Nephron progenitor cell (in vitro differentiated cells): ENCODE measurements at regions not wholly inside any gene's neighbourhood (a gene's known extent, or its start where the extent isn't known, plus 50 kb on each side); places are given as distances from the start of the nearest gene placed in this dataset.

Source experiments
- DNase-seq: peaks from one replicate; pipeline ENCODE4 v3.0.0; 2021
- H3K27ac Mint-ChIP-seq: 2 replicates; pipeline ENCODE4 v1.8.0; 2021; ENCODE audit warnings: mild to moderate bottlenecking, moderate library complexity, mixed read lengths
- H3K27me3 Mint-ChIP-seq: 2 replicates; pipeline ENCODE4 v1.8.0; 2021; ENCODE audit warnings: mild to moderate bottlenecking, low read depth, mixed read lengths; ENCODE audit not compliant: poor library complexity
- H3K36me3 Mint-ChIP-seq: 2 replicates; pipeline ENCODE4 v1.8.0; 2021; ENCODE audit warnings: low read depth, mixed read lengths
- H3K4me1 Mint-ChIP-seq: 2 replicates; pipeline ENCODE4 v1.8.0; 2021; ENCODE audit warnings: mixed read lengths
- H3K4me3 Mint-ChIP-seq: 2 replicates; pipeline ENCODE4 v1.8.0; 2021; ENCODE audit warnings: mild to moderate bottlenecking, moderate library complexity, mixed read lengths
- H3K9me3 Mint-ChIP-seq: 2 replicates; pipeline ENCODE4 v1.8.0; 2021; ENCODE audit warnings: mild to moderate bottlenecking, moderate library complexity, mixed read lengths
- TF ChIP-seq, protein P1 (sequence below): fragments of 200-600 bp; sonication (generic); IDR thresholded peaks from 2 replicates; pipeline ENCODE4 v1.5.0; 2021; ENCODE audit warnings: antibody characterized with exemption

DNA sequence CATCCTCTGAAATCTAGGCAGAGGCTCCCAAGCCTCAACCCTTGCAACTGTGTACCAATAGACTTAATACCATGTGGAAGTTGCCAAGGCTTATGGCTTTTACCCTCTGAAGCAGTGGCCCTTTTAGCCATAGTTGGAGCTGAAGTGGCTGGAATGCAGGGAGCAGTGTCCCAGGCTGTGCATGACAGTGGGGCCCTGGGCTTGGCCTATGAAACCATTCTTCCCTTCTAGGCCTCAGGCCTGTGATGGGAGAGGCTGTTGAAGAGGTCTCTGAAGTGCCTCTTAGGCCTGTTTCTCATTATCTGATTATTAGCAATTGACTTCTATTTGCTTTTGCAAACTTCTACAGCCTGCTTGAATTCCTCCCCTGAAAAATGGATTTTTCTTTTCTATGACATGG is 612.7 kb upstream of the ZWINT start:
- no peak for DNase-seq
- no peaks in the 10 kb centered on the region for H3K36me3 Mint-ChIP-seq
- H3K27me3 Mint-ChIP-seq, result no peaks in the 10 kb centered on the region
- TF ChIP-seq, protein P1, sequence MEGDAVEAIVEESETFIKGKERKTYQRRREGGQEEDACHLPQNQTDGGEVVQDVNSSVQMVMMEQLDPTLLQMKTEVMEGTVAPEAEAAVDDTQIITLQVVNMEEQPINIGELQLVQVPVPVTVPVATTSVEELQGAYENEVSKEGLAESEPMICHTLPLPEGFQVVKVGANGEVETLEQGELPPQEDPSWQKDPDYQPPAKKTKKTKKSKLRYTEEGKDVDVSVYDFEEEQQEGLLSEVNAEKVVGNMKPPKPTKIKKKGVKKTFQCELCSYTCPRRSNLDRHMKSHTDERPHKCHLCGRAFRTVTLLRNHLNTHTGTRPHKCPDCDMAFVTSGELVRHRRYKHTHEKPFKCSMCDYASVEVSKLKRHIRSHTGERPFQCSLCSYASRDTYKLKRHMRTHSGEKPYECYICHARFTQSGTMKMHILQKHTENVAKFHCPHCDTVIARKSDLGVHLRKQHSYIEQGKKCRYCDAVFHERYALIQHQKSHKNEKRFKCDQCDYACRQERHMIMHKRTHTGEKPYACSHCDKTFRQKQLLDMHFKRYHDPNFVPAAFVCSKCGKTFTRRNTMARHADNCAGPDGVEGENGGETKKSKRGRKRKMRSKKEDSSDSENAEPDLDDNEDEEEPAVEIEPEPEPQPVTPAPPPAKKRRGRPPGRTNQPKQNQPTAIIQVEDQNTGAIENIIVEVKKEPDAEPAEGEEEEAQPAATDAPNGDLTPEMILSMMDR, result no peak
- H3K4me3 Mint-ChIP-seq, result no peak overlapping the region
- no peaks in the 10 kb centered on the region for H3K9me3 Mint-ChIP-seq
- H3K27ac Mint-ChIP-seq, result no peak overlapping the region
- H3K4me1 Mint-ChIP-seq, result no peaks in the 10 kb centered on the region

DNA sequence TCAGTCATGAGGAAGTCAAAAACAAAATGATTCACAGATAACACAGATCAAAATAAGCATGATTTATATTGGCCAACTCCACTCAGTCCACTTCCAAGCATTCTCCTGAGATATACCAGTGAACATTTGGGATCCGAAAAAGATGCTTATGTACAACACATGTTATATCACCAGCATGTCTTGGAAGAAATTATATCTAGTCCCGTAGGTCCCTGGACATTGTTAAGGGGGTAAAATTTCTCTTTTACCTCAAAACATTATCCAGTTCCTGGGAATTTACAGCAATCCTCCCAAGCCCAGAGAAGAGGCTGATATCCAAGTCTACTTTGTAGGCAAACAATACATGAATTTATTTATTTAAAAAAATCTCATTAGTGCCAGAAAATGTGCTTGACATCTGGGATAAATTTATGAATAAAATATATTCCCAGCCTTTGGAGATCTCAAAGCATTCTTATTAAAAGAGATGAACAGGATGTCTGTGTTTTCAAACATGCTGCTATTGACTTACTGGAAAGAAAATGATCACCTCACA is 582.2 kb upstream of the ZWINT start:
- Mint-ChIP-seq H3K4me3 (no peak overlapping the region), H3K9me3 (peaks cover 12% of the 10 kb centered on the region), H3K4me1 (no peaks in the 10 kb centered on the region), H3K27ac (no peak overlapping the region), H3K36me3 (peaks cover 5% of the 10 kb centered on the region), H3K27me3 (no peaks in the 10 kb centered on the region)
- TF ChIP-seq, protein P1, result no peak
- DNase-seq, result no peak

DNA sequence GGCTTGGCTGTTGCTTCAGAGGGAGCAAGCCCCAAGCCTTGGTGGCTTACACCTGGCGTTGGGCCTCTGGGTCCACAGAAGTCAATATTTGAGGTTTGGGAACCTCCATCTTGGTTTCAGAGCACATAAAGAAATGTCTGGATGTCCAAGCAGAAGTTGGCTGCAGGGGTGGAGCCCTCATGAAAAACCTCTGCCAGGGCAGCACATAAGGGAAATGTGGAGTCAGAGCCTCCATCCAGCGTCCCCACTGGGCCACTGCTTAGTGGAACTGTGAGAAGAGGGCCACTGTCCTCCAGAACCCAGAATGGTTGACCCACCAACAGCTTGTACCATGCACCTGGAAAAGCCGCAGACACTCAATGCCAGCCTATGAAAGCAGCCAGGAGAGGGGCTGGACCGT is 573.5 kb upstream of the ZWINT start:
- Mint-ChIP-seq H3K4me1 (no peaks in the 10 kb centered on the region), H3K27ac (no peak overlapping the region), H3K9me3 (peaks cover 41% of the 10 kb centered on the region), H3K27me3 (no peaks in the 10 kb centered on the region), H3K36me3 (peaks cover 5% of the 10 kb centered on the region), H3K4me3 (no peak overlapping the region)
- TF ChIP-seq, protein P1, result no peak
- DNase-seq, result no peak

DNA sequence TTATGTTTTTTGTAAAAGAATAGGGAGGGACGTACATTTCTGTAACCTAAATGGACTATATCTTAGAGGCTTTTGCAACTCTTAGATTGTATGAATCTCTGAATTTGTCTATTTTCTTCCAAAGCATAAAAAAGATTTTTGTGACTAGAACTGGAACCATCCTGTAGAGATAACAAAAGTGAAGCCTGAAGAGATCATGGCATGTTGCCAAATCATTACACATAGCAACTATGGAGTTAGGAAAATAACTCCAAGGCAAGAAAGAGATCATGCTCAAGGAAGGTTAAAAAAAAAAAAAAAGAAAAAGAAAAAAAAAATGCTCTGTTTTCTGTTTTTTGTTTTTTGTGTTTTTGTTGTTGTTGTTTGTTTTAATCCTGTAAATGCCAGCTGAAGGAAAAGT is 567.7 kb upstream of the ZWINT start:
- TF ChIP-seq, protein P1, result no peak
- no peaks in the 10 kb centered on the region for H3K4me1 Mint-ChIP-seq
- no peak overlapping the region for H3K27ac Mint-ChIP-seq
- no peak overlapping the region for H3K4me3 Mint-ChIP-seq
- peaks cover 13% of the 10 kb centered on the region for H3K36me3 Mint-ChIP-seq
- no peaks in the 10 kb centered on the region for H3K27me3 Mint-ChIP-seq
- peaks cover 29% of the 10 kb centered on the region for H3K9me3 Mint-ChIP-seq
- DNase-seq, result no peak

DNA sequence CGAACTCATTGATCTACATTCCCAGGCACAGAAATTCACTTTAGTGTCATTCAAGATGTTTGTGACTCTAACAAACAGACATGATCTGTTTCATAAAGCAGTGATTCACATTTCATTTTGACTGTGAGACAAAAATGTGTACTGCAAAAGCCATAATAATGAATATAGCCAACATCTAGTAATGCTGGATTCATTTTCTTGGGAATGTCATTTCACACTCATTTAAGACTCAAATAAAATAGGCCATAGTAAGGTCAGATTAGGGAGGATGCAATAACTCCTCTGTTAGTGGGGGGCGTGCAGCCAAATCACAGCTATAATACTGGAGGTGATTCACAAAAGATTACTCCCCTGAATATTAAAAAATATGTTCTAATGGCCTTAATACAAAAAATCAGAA is 566.6 kb upstream of the ZWINT start:
- Mint-ChIP-seq H3K36me3 (peaks cover 17% of the 10 kb centered on the region), H3K4me1 (no peaks in the 10 kb centered on the region), H3K27ac (no peak overlapping the region), H3K9me3 (peaks cover 29% of the 10 kb centered on the region), H3K27me3 (no peaks in the 10 kb centered on the region), H3K4me3 (no peak overlapping the region)
- DNase-seq, result no peak
- TF ChIP-seq, protein P1, result no peak

DNA sequence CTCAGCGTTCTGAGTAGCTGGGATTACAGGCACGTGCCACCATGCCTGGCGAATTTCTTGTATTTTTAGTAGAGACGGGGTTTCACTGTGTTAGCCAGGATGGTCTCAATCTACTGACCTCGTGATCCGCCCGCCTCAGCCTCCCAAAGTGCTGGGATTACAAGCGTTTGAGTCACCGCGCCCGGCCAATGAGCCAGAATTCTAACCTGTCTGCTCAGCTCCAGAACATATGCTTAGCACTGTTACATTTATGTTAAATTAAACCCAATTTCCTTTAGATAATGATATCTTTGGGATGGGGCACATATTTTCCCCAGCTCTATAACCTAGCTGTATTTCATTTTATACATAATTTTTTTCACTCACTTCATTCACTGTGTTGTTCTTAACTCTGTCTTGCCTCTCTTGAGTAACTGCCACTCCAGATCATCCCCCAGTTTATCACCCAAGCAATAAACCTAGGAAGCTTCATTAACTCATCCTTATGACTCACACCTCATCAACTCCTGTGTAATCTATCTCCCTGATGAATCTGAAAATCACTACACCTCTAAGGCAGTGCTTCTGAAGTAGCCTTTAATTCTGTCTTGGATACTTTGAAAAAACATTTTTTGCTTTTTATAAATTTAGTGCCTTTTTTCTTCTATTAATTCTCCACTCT is 559.7 kb upstream of the ZWINT start:
- TF ChIP-seq, protein P1, result no peak
- Mint-ChIP-seq H3K27ac (peak overlapping the region; percentile 7), H3K9me3 (peaks cover 32% of the 10 kb centered on the region), H3K4me3 (no peak overlapping the region), H3K4me1 (peaks cover 11% of the 10 kb centered on the region), H3K36me3 (peaks cover 17% of the 10 kb centered on the region), H3K27me3 (no peaks in the 10 kb centered on the region)
- no peak for DNase-seq
